Sigmoid colon (tissue), 4 donors: ENCODE measurements at regions not wholly inside any gene's neighbourhood (a gene's known extent, or its start where the extent isn't known, plus 50 kb on each side); places are given as distances from the start of the nearest gene placed in this dataset.

Experiments used
- EP300 ChIP-seq, 4 donors: sonication (generic); formaldehyde crosslinking; IDR thresholded peaks; one replicate each; pipeline ENCODE4 v1.6.1; 2017; ENCODE audit warnings: antibody characterized with exemption in 4 of 4
- POLR2AphosphoS5 ChIP-seq, 4 donors: sonication (generic); formaldehyde crosslinking; IDR thresholded peaks; one replicate each; pipeline ENCODE4 v1.6.1; 2017; ENCODE audit warnings: antibody characterized with exemption in 4 of 4
- TF ChIP-seq, protein P1 (sequence below), 4 experiments: fragments of 450-650 bp in 3 of 4; fragments of 200-600 bp in 1 of 4; IDR thresholded peaks; one replicate each; pipeline ENCODE4 v1.5.1; 2016 to 2019; ENCODE audit warnings: antibody characterized with exemption in 4 of 4, mild to moderate bottlenecking in 3 of 4, moderate library complexity in 2 of 4

- TF ChIP-seq POLR2AphosphoS5 (IDR thresholded peaks at IDR 0.05) (no peak), EP300 (IDR thresholded peaks at IDR 0.05) (no peak)
- TF ChIP-seq, protein P1, sequence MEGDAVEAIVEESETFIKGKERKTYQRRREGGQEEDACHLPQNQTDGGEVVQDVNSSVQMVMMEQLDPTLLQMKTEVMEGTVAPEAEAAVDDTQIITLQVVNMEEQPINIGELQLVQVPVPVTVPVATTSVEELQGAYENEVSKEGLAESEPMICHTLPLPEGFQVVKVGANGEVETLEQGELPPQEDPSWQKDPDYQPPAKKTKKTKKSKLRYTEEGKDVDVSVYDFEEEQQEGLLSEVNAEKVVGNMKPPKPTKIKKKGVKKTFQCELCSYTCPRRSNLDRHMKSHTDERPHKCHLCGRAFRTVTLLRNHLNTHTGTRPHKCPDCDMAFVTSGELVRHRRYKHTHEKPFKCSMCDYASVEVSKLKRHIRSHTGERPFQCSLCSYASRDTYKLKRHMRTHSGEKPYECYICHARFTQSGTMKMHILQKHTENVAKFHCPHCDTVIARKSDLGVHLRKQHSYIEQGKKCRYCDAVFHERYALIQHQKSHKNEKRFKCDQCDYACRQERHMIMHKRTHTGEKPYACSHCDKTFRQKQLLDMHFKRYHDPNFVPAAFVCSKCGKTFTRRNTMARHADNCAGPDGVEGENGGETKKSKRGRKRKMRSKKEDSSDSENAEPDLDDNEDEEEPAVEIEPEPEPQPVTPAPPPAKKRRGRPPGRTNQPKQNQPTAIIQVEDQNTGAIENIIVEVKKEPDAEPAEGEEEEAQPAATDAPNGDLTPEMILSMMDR (IDR thresholded peaks at IDR 0.05) = no peak
These were observed 77.2 kb upstream of the NDUFV2 start for GRCh38 chr18:9025091-9025838.
